ENCODE measurements at regions not wholly inside any gene's neighbourhood (a gene's known extent, or its start where the extent isn't known, plus 50 kb on each side); places are given as distances from the start of the nearest gene placed in this dataset.

GRCh38 chr7:27424749-27425148 is 182.1 kb downstream of the EVX1 start:
- H3K4me2 ChIP-seq (ENCODE audit: low read length): no peak overlapping the region
- CTCF ChIA-PET: no interaction called here
- RAD21 ChIA-PET (ENCODE audit: low non-redundant PET in 1 of 2, low total read pairs in 2 of 2, uncharacterized antibody in 2 of 2, unreplicated experiment in 2 of 2): no interaction called here
- TF ChIP-seq TCF7L2 (IDR thresholded peaks at IDR 0.05; ENCODE audit: borderline replicate concordance, extremely low read depth, insufficient read depth, insufficient read length) (no peak), RAD21 (IDR thresholded peaks at IDR 0.05; ENCODE audit: low read depth) (no peak), POLR2A (IDR thresholded peaks at IDR 0.05; ENCODE audit: borderline replicate concordance, extremely low read depth, insufficient read depth, insufficient read length) (no peak), SP1 (IDR thresholded peaks at IDR 0.05; ENCODE audit: low read depth) (no peak), EZH2phosphoT487 (IDR thresholded peaks at IDR 0.05; ENCODE audit: borderline replicate concordance) (no peak), MAX (IDR thresholded peaks at IDR 0.05) (no peak), ELF1 (IDR thresholded peaks at IDR 0.05; ENCODE audit: borderline replicate concordance, low read depth) (no peak), SRF (IDR thresholded peaks at IDR 0.05; ENCODE audit: low read depth) (no peak), CTCF (IDR thresholded peaks at IDR 0.05 in 2 of 3, conservative IDR thresholded peaks at IDR 0.05 in 1 of 3; ENCODE audit: borderline replicate concordance in 1 of 3, insufficient read depth in 1 of 3, low read depth in 2 of 3, low read length in 2 of 3) (no peak), EGR1 (IDR thresholded peaks at IDR 0.05; ENCODE audit: low read depth) (no peak), ZNF274 (IDR thresholded peaks at IDR 0.05; ENCODE audit: low read depth, low read length) (no peak), SIN3A (IDR thresholded peaks at IDR 0.05; ENCODE audit: low read depth) (no peak)
- H3K9me2 ChIP-seq (ENCODE audit: insufficient read depth): no peaks in the 10 kb centered on the region
- H4K20me1 ChIP-seq (ENCODE audit: insufficient read depth): no peaks in the 10 kb centered on the region
- no peaks in the 10 kb centered on the region for H3K9me3 ChIP-seq (ENCODE audit: control insufficient read depth in 1 of 2, insufficient read depth in 1 of 2, low read depth in 1 of 2, low read length in 2 of 2)
- no peak overlapping the region for H3K27ac ChIP-seq (ENCODE audit: low read depth, low read length)
- H3K79me2 ChIP-seq (ENCODE audit: insufficient read depth, low read length): no peaks in the 10 kb centered on the region
- H3K36me3 ChIP-seq (ENCODE audit: control insufficient read depth in 1 of 2, insufficient read depth in 2 of 2, low read length in 2 of 2): no peaks in the 10 kb centered on the region
- H3K4me3 ChIP-seq (replicated peaks in 1 of 2; ENCODE audit: low read depth in 1 of 2, low read length in 2 of 2): no peak overlapping the region
- no peak for ATAC-seq
- POLR2A ChIA-PET: no interaction called here
- DNase-seq (ENCODE audit: low read depth, low spot score): no peak
- no peak overlapping the region for H3K9ac ChIP-seq (ENCODE audit: low read length)
- H2AFZ ChIP-seq (ENCODE audit: low read depth, low read length, poor library complexity, severe bottlenecking): no peak overlapping the region
- no TSS peak for BruUV-seq (replicated peaks)
- no peaks in the 10 kb centered on the region for H3K27me3 ChIP-seq (ENCODE audit: insufficient read depth, low read length)
- H3K4me1 ChIP-seq (ENCODE audit: control insufficient read depth in 1 of 2, insufficient read depth in 2 of 2, low read length in 2 of 2): peaks cover 5 to 9% of the 10 kb centered on the region in 2 experiments
- intact Hi-C loops (cut with micrococcal nuclease): no loop called here
